ENCODE measurements at regions not wholly inside any gene's neighbourhood (a gene's known extent, or its start where the extent isn't known, plus 50 kb on each side); places are given as distances from the start of the nearest gene placed in this dataset.

DNA sequence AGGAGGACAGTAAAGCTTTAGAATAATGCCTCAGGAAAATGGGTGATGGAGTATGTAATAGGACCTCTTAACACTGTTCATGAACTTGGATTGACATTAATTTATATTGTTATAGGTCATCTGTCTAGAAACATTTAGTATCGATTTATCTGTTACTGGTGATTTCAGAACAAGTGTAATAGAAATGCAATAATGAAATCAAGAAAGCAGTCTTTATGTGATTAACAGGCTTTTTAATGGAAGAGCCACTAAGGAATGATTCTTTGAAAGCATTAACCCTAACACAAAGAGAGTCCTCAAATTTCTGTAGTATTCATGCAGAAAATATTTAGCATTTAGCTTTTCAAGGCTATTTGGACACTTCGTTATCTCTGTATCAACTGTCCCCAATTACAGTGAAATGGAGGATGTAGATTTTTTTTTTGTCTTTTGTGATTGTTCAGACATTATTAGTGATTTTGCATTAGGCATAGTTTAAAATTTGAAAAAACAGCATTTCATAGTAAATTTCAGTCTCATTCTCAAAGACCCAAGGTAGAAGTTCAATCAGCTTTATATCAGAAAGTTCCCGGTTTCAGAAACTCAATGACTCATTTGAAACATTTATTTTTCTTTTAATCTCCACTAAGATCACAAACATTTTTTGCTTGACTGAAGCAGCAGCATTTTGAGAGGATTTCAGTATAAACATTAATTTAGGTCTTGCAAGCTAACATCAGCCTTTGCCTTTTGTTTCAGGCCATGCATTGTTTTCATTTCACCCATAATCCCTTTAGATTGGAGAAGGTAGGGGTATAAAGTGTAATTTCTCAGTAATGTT, 56.3 kb downstream of the AGTR2 start:
- H3K36me3 Mint-ChIP-seq (ENCODE audit: low read depth): no peaks in the 10 kb centered on the region
- no peak overlapping the region for H3K27ac Mint-ChIP-seq
- DNase-seq: no peak
- no peak overlapping the region for H3K4me3 Mint-ChIP-seq
- peaks cover 14% of the 10 kb centered on the region for H3K9me3 Mint-ChIP-seq
- TF ChIP-seq CTCF (IDR thresholded peaks at IDR 0.05): no peak
- no peaks in the 10 kb centered on the region for H3K4me1 Mint-ChIP-seq (ENCODE audit: low read depth)
- H3K27me3 Mint-ChIP-seq (ENCODE audit: insufficient read depth): no peaks in the 10 kb centered on the region; the same call in 1 of the 2 replicates

GRCh38 chrX:116230130-116230898, 59.8 kb downstream of the AGTR2 start:
- DNase-seq: no peak
- Mint-ChIP-seq H3K4me3 (no peak overlapping the region), H3K4me1 (ENCODE audit: low read depth) (no peaks in the 10 kb centered on the region), H3K9me3 (no peaks in the 10 kb centered on the region; the same call in 1 of the 2 replicates), H3K36me3 (ENCODE audit: low read depth) (no peaks in the 10 kb centered on the region), H3K27me3 (ENCODE audit: insufficient read depth) (no peaks in the 10 kb centered on the region), H3K27ac (no peak overlapping the region)
- no peak for TF ChIP-seq CTCF (IDR thresholded peaks at IDR 0.05)

DNA sequence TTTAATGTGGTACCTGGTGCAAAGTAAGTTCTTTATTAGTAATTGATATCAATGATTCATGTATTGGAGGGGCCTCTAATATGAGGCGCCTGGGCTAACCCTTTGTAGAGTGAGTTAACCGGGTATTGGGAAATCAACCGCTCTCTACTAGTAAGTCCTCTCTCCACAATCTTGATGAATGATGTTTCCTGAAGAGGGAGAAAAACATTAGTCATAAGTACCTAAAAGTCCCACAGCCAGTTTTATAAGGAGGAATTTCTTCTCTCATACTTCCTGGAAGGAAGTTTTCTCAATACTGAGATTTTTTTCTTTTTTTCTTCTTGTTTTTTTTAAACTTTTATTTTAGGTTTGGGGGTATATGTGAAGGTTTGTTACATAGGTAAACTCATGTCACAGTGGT, 62.3 kb downstream of the AGTR2 start:
- Mint-ChIP-seq H3K27ac (no peak overlapping the region), H3K4me3 (no peak overlapping the region), H3K4me1 (ENCODE audit: low read depth) (no peaks in the 10 kb centered on the region), H3K36me3 (ENCODE audit: low read depth) (no peaks in the 10 kb centered on the region), H3K27me3 (ENCODE audit: insufficient read depth) (no peaks in the 10 kb centered on the region), H3K9me3 (no peaks in the 10 kb centered on the region; the same call in none of the 2 replicates)
- TF ChIP-seq CTCF (IDR thresholded peaks at IDR 0.05): no peak
- DNase-seq: no peak

- no peaks in the 10 kb centered on the region for H3K27me3 Mint-ChIP-seq (ENCODE audit: insufficient read depth)
- no peaks in the 10 kb centered on the region for H3K4me1 Mint-ChIP-seq (ENCODE audit: low read depth)
- H3K36me3 Mint-ChIP-seq (ENCODE audit: low read depth): no peaks in the 10 kb centered on the region
- no peak overlapping the region for H3K27ac Mint-ChIP-seq
- no peak overlapping the region for H3K4me3 Mint-ChIP-seq
- H3K9me3 Mint-ChIP-seq: no peaks in the 10 kb centered on the region; the same call in 1 of the 2 replicates
- DNase-seq: no peak
- TF ChIP-seq CTCF (IDR thresholded peaks at IDR 0.05): no peak
Measured at GRCh38 chrX:116236666-116237065, 66.1 kb downstream of the AGTR2 start.

- no peak for TF ChIP-seq CTCF (IDR thresholded peaks at IDR 0.05)
- Mint-ChIP-seq H3K4me1 (ENCODE audit: low read depth) (no peaks in the 10 kb centered on the region), H3K27ac (no peak overlapping the region)
Measured at GRCh38 chrX:116238093-116238492, 67.5 kb downstream of the AGTR2 start.

More at GRCh38 chrX:116238093-116238492, 67.5 kb downstream of the AGTR2 start:
- no peaks in the 10 kb centered on the region; the same call in 1 of the 2 replicates for H3K9me3 Mint-ChIP-seq
- DNase-seq: no peak
- H3K27me3 Mint-ChIP-seq (ENCODE audit: insufficient read depth): no peaks in the 10 kb centered on the region
- no peak overlapping the region for H3K4me3 Mint-ChIP-seq
- no peaks in the 10 kb centered on the region for H3K36me3 Mint-ChIP-seq (ENCODE audit: low read depth)
